Endothelial cell of umbilical vein (primary cell): ENCODE measurements at regions not wholly inside any gene's neighbourhood (a gene's known extent, or its start where the extent isn't known, plus 50 kb on each side); places are given as distances from the start of the nearest gene placed in this dataset.

ENCODE experiments used
- BruUV-seq: library from RNA; stranded (reverse); fragments of 400-500 nt; replicated peaks from 2 replicates; lab custom pipeline; 2021; lab: Mats Ljungman, UMichigan
- CTCF ChIA-PET: fragments of 300-600, 350-600 bp; sonication (Branson Sonifier 250); formaldehyde crosslinking; loops from one replicate; lab custom pipeline; 2021; ENCODE audit warnings: antibody characterized with exemption, inconsistent platforms; lab: Charles Lee
- POLR2A ChIA-PET: fragments of 300-600, 350-600 bp; sonication (Branson Sonifier 250); formaldehyde crosslinking; loops from one replicate; lab custom pipeline; 2021; ENCODE audit warnings: antibody characterized with exemption, inconsistent platforms; lab: Charles Lee
- DNase-seq: peaks from one replicate; pipeline ENCODE4 v3.0.0-alpha.2; 2011; ENCODE audit warnings: low read depth, low spot score
- FAIRE-seq: peaks from 2 replicates; lab custom pipeline; 2011; peaks lifted over from hg19 to GRCh38; lab: Jason Lieb, UNC
- H2AFZ ChIP-seq: 2 replicates; pipeline ENCODE4 v1.6.0; 2012; ENCODE audit warnings: low read depth, low read length, control low read depth, inconsistent platforms
- H3K27ac ChIP-seq: 2 replicates; pipeline ENCODE4 v1.5.1; 2011; ENCODE audit warnings: low read depth, mild to moderate bottlenecking, control low read depth, low read length, moderate library complexity; ENCODE audit not compliant: insufficient read depth
- H3K27me3 ChIP-seq, 2 experiments: 2 replicates each; pipeline versions ENCODE4 v1.6.0 to v1.6.1; 2011; ENCODE audit warnings: low read length in 2 of 2, mixed read lengths in 1 of 2; ENCODE audit not compliant: control insufficient read depth in 2 of 2, insufficient read depth in 2 of 2
- H3K36me3 ChIP-seq, 2 experiments: 2 replicates in 1 of 2; 3 replicates in 1 of 2; pipeline ENCODE4 v1.5.1; 2011; ENCODE audit warnings: low read length in 2 of 2, mild to moderate bottlenecking in 1 of 2, moderate library complexity in 1 of 2; ENCODE audit not compliant: control insufficient read depth in 2 of 2, insufficient read depth in 2 of 2; ENCODE audit errors: extremely low read depth in 1 of 2
- H3K4me1 ChIP-seq: 3 replicates; pipeline ENCODE4 v1.5.1; 2011; ENCODE audit warnings: mild to moderate bottlenecking, low read length; ENCODE audit not compliant: control insufficient read depth, insufficient read depth; ENCODE audit errors: extremely low read depth
- H3K4me2 ChIP-seq: 2 replicates; pipeline ENCODE4 v1.6.1; 2011; ENCODE audit warnings: low read length, control low read depth, mixed read lengths; ENCODE audit not compliant: insufficient read depth
- H3K4me3 ChIP-seq, 3 experiments: fragments of 200-600 bp in 1 of 3; sonication (generic), shearing (Covaris generic) in 1 of 3; replicated peaks in 1 of 3; 2 replicates each; pipeline ENCODE4 v1.5.1; 2011 to 2016; ENCODE audit warnings: control low read depth in 3 of 3, low read length in 3 of 3, mild to moderate bottlenecking in 2 of 3, inconsistent platforms in 1 of 3, low read depth in 1 of 3, moderate library complexity in 1 of 3; ENCODE audit not compliant: insufficient read depth in 1 of 3
- H3K79me2 ChIP-seq: 2 replicates; pipeline ENCODE4 v1.6.0; 2012; ENCODE audit warnings: low read length, inconsistent platforms; ENCODE audit not compliant: control insufficient read depth, insufficient read depth
- H3K9ac ChIP-seq: replicated peaks from 2 replicates; pipeline ENCODE3; 2011; ENCODE audit warnings: low read length, control low read depth; ENCODE audit not compliant: insufficient read depth; ENCODE audit errors: extremely low read depth
- H3K9me1 ChIP-seq: replicated peaks from 3 replicates; pipeline ENCODE4 v1.6.0; 2011; ENCODE audit warnings: mild to moderate bottlenecking, low read length; ENCODE audit not compliant: control insufficient read depth, insufficient read depth; ENCODE audit errors: extremely low read depth
- H3K9me3 ChIP-seq: replicated peaks from 2 replicates; pipeline ENCODE4 v1.5.1; 2012; ENCODE audit warnings: low read length, inconsistent platforms; ENCODE audit not compliant: control insufficient read depth, insufficient read depth
- H4K20me1 ChIP-seq: replicated peaks from 2 replicates; pipeline ENCODE3; 2011; ENCODE audit warnings: mild to moderate bottlenecking, low read length; ENCODE audit not compliant: control insufficient read depth, insufficient read depth; ENCODE audit errors: extremely low read depth
- EZH2 ChIP-seq: IDR thresholded peaks from 2 replicates; pipeline ENCODE4 v1.6.1; 2012; ENCODE audit warnings: borderline replicate concordance, low read depth, mild to moderate bottlenecking, moderate library complexity, low read length, inconsistent platforms; ENCODE audit not compliant: severe bottlenecking
- FOS ChIP-seq: IDR thresholded peaks from 2 replicates; pipeline ENCODE4 v1.6.1; 2011; ENCODE audit warnings: mild to moderate bottlenecking, low read length, moderate library complexity, borderline replicate concordance; ENCODE audit not compliant: insufficient read depth
- GATA2 ChIP-seq: IDR thresholded peaks from 2 replicates; pipeline ENCODE4 v1.7.0; 2011; ENCODE audit warnings: low read depth, mild to moderate bottlenecking, moderate library complexity, mixed read lengths, low read length; ENCODE audit not compliant: insufficient read length, insufficient read depth
- JUN ChIP-seq: IDR thresholded peaks from 2 replicates; pipeline ENCODE4 v1.6.1; 2011; ENCODE audit warnings: borderline replicate concordance, low read depth; ENCODE audit not compliant: insufficient read length, insufficient read depth
- MYC ChIP-seq: IDR thresholded peaks from one replicate; pipeline ENCODE4 v1.6.1; 2011; ENCODE audit warnings: mild to moderate bottlenecking, low read depth, low read length
- POLR2A ChIP-seq: IDR thresholded peaks from 2 replicates; pipeline ENCODE4 v1.6.1; 2012; ENCODE audit warnings: low read depth, mild to moderate bottlenecking, control low read depth, low read length
- POLR2AphosphoS5 ChIP-seq: IDR thresholded peaks from 2 replicates; pipeline ENCODE4 v1.6.1; 2012; ENCODE audit warnings: low read depth, mild to moderate bottlenecking, control low read depth, low read length, moderate library complexity; ENCODE audit not compliant: insufficient read depth
- dilution Hi-C: fragments of 300-500 bp; cut with MboI; formaldehyde crosslinking; loops from one replicate; pipeline ENCODE4 v1.15.0; 2019; ENCODE audit warnings: low sequenced_read_pairs; ENCODE audit not compliant: extremely low pct_ligation_motif_present
- intact Hi-C: fragments of 100-400 bp; cut with micrococcal nuclease; formaldehyde crosslinking; loops from one replicate; pipeline ENCODE4 v1.10.0; 2022
- TF ChIP-seq, protein P1 (sequence below): IDR thresholded peaks from 2 replicates; pipeline ENCODE4 v1.6.1; 2011; ENCODE audit not compliant: insufficient read depth, insufficient read length
- TF ChIP-seq, protein P2 (sequence below), 2 donors: IDR thresholded peaks; 1 replicate in 1 of 2; 2 replicates in 1 of 2; pipeline ENCODE4 v1.5.1; 2011; ENCODE audit warnings: low read length in 2 of 2, mild to moderate bottlenecking in 2 of 2, moderate library complexity in 2 of 2, control low read depth in 1 of 2, inconsistent platforms in 1 of 2, low read depth in 1 of 2; ENCODE audit not compliant: insufficient read depth in 1 of 2; ENCODE audit errors: extremely low read depth in 1 of 2

DNA sequence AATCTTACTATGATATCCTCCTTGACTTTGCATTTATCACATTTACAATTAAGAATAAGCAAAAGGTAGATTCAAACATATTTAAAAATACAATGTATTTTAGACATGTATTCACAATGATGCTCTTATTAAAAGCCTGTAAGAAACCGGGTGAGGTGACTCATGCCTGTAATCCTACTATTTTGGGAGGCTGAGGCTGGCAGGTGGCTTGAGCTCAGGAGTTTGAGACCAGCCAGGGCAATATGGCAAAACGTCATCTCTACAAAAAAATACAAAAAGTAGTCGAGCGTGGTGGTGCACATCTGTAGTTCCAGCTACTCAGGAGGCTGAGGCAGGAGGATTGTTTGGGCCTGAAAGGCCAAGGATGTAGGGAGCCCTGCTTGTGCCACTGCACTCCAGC lies 618.4 kb downstream of the CDH18 start:
- intact Hi-C loops: no loop called here
- POLR2A ChIA-PET: no interaction called here

More for the DNA sequence above, 618.4 kb downstream of the CDH18 start:
- Histone ChIP-seq H3K4me3 (no peak overlapping the region), H2AFZ (no peak overlapping the region), H3K27ac (no peak overlapping the region), H3K4me1 (no peaks in the 10 kb centered on the region), H4K20me1 (no peaks in the 10 kb centered on the region), H3K9ac (no peak overlapping the region), H3K9me1 (no peaks in the 10 kb centered on the region), H3K27me3 (no peaks in the 10 kb centered on the region), H3K4me2 (no peak overlapping the region), H3K79me2 (no peaks in the 10 kb centered on the region), H3K36me3 (no peaks in the 10 kb centered on the region), H3K9me3 (peaks cover 4% of the 10 kb centered on the region)
- CTCF ChIA-PET: no interaction called here
- dilution Hi-C loops: no loop called here
- DNase-seq: no peak
- no peak for FAIRE-seq
- no TSS peak for BruUV-seq
- TF ChIP-seq EZH2: no peak
- no peak for TF ChIP-seq FOS
- TF ChIP-seq POLR2A: no peak
- no peak for TF ChIP-seq POLR2AphosphoS5
- no peak for TF ChIP-seq JUN
- TF ChIP-seq, protein P1, sequence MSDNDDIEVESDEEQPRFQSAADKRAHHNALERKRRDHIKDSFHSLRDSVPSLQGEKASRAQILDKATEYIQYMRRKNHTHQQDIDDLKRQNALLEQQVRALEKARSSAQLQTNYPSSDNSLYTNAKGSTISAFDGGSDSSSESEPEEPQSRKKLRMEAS: no peak
- TF ChIP-seq, protein P2, sequence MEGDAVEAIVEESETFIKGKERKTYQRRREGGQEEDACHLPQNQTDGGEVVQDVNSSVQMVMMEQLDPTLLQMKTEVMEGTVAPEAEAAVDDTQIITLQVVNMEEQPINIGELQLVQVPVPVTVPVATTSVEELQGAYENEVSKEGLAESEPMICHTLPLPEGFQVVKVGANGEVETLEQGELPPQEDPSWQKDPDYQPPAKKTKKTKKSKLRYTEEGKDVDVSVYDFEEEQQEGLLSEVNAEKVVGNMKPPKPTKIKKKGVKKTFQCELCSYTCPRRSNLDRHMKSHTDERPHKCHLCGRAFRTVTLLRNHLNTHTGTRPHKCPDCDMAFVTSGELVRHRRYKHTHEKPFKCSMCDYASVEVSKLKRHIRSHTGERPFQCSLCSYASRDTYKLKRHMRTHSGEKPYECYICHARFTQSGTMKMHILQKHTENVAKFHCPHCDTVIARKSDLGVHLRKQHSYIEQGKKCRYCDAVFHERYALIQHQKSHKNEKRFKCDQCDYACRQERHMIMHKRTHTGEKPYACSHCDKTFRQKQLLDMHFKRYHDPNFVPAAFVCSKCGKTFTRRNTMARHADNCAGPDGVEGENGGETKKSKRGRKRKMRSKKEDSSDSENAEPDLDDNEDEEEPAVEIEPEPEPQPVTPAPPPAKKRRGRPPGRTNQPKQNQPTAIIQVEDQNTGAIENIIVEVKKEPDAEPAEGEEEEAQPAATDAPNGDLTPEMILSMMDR (IDR thresholded peaks at IDR 0.05; ENCODE audit: extremely low read depth in 1 of 2, insufficient read depth in 1 of 2, low read depth in 1 of 2, low read length in 2 of 2): no peak
- no peak for TF ChIP-seq MYC
- no peak for TF ChIP-seq GATA2
